ENCODE measurements at regions not wholly inside any gene's neighbourhood (a gene's known extent, or its start where the extent isn't known, plus 50 kb on each side); places are given as distances from the start of the nearest gene placed in this dataset.
"Not testable (repeated sequence)": the region's sequence is repeated elsewhere in the genome, so short reads cannot be mapped to it uniquely, and the experiment has no call there.

GRCh38 chr20:47988676-47989075, 203.4 kb upstream of the SULF2 start:
- no peak overlapping the region for H2AK5ac ChIP-seq (ENCODE audit: low read length, severe bottlenecking)
- no peak overlapping the region for H2BK15ac ChIP-seq (ENCODE audit: low read depth, poor library complexity, severe bottlenecking)
- H3K4me3 ChIP-seq (ENCODE audit: insufficient read depth in 1 of 2, low read depth in 1 of 2, low read length in 2 of 2): no peak overlapping the region
- no peak overlapping the region for H4K91ac ChIP-seq (ENCODE audit: low read length)
- H3K79me1 ChIP-seq (replicated peaks; ENCODE audit: low read length, poor library complexity, severe bottlenecking): no peaks in the 10 kb centered on the region
- peaks cover 3% of the 10 kb centered on the region for H3K4me1 ChIP-seq (ENCODE audit: control insufficient read depth, insufficient read depth, low read depth, low read length)
- H3K27me3 ChIP-seq (ENCODE audit: control insufficient read depth in 1 of 2, insufficient read depth in 1 of 2, low read length in 2 of 2): peaks cover 17 to 36% of the 10 kb centered on the region in 2 experiments
- H3K9ac ChIP-seq (ENCODE audit: low read length): no peak overlapping the region
- no peak overlapping the region for H3K14ac ChIP-seq (ENCODE audit: low read length in 2 of 2)
- no peak overlapping the region for H3K4me2 ChIP-seq (ENCODE audit: low read length, poor library complexity, severe bottlenecking)
- H4K8ac ChIP-seq (ENCODE audit: low read length): no peak overlapping the region
- no peak overlapping the region for H2AFZ ChIP-seq (ENCODE audit: low read depth, low read length)
- H3K18ac ChIP-seq (ENCODE audit: low read depth in 1 of 2, low read length in 2 of 2): no peak overlapping the region
- no peak overlapping the region for H2BK5ac ChIP-seq (ENCODE audit: low read depth, low read length, poor library complexity, severe bottlenecking)
- no peak overlapping the region for H2BK12ac ChIP-seq (ENCODE audit: low read length in 2 of 2)
- H3K9me3 ChIP-seq (ENCODE audit: control insufficient read depth, low read length): peaks cover 3% of the 10 kb centered on the region
- no peaks in the 10 kb centered on the region for H3K36me3 ChIP-seq (ENCODE audit: control insufficient read depth in 1 of 2, insufficient read depth in 2 of 2, low read depth in 1 of 2, low read length in 2 of 2)
- no peak for DNase-seq
- no peak overlapping the region for H3K23ac ChIP-seq (ENCODE audit: low read length in 2 of 2)
- H2BK120ac ChIP-seq (ENCODE audit: low read depth, low read length): no peak overlapping the region
- no peak overlapping the region for H3K4ac ChIP-seq (ENCODE audit: low read depth in 1 of 2, low read length in 2 of 2)
- H3K27ac ChIP-seq (ENCODE audit: low read length, poor library complexity, severe bottlenecking): no peak overlapping the region
- 88% methylated on average over 3 of the region's 4 CpGs for WGBS

- no peak overlapping the region for H3K18ac ChIP-seq (ENCODE audit: low read depth in 1 of 2, low read length in 2 of 2)
- H3K23ac ChIP-seq (ENCODE audit: low read length in 2 of 2): no peak overlapping the region
- H3K36me3 ChIP-seq (ENCODE audit: control insufficient read depth in 1 of 2, insufficient read depth in 2 of 2, low read depth in 1 of 2, low read length in 2 of 2): no peaks in the 10 kb centered on the region
- no peak overlapping the region for H3K4me3 ChIP-seq (ENCODE audit: insufficient read depth in 1 of 2, low read depth in 1 of 2, low read length in 2 of 2)
- H3K79me1 ChIP-seq (replicated peaks; ENCODE audit: low read length, poor library complexity, severe bottlenecking): no peaks in the 10 kb centered on the region
- H3K4me1 ChIP-seq (ENCODE audit: control insufficient read depth, insufficient read depth, low read depth, low read length): peaks cover 3% of the 10 kb centered on the region
- no peaks in the 10 kb centered on the region for H3K9me3 ChIP-seq (ENCODE audit: control insufficient read depth, low read length)
- H3K27ac ChIP-seq (ENCODE audit: low read length, poor library complexity, severe bottlenecking): no peak overlapping the region
- peaks cover 4 to 33% of the 10 kb centered on the region in 2 experiments for H3K27me3 ChIP-seq (ENCODE audit: control insufficient read depth in 1 of 2, insufficient read depth in 1 of 2, low read length in 2 of 2)
- no peak overlapping the region for H2BK12ac ChIP-seq (ENCODE audit: low read length in 2 of 2)
- no peak overlapping the region for H2BK120ac ChIP-seq (ENCODE audit: low read depth, low read length)
- DNase-seq: peak; percentile 92
- no peak overlapping the region for H3K4ac ChIP-seq (ENCODE audit: low read depth in 1 of 2, low read length in 2 of 2)
- H3K14ac ChIP-seq (ENCODE audit: low read length in 2 of 2): no peak overlapping the region
- H2BK5ac ChIP-seq (ENCODE audit: low read depth, low read length, poor library complexity, severe bottlenecking): no peak overlapping the region
- no peak overlapping the region for H2AK5ac ChIP-seq (ENCODE audit: low read length, severe bottlenecking)
- H4K91ac ChIP-seq (ENCODE audit: low read length): no peak overlapping the region
- WGBS: 53% methylated on average over 5 of the region's 7 CpGs
- H2AFZ ChIP-seq (ENCODE audit: low read depth, low read length): no peak overlapping the region
- no peak overlapping the region for H4K8ac ChIP-seq (ENCODE audit: low read length)
- H3K4me2 ChIP-seq (ENCODE audit: low read length, poor library complexity, severe bottlenecking): no peak overlapping the region
- H2BK15ac ChIP-seq (ENCODE audit: low read depth, poor library complexity, severe bottlenecking): no peak overlapping the region
- no peak overlapping the region for H3K9ac ChIP-seq (ENCODE audit: low read length)
These were observed 200.0 kb upstream of the SULF2 start for GRCh38 chr20:47985092-47985850.

GRCh38 chr20:47984437-47984836, 199.2 kb upstream of the SULF2 start:
- Histone ChIP-seq H3K18ac (ENCODE audit: low read depth in 1 of 2, low read length in 2 of 2) (peak overlapping the region in 1 of 2 experiments; percentile 3), H3K27me3 (ENCODE audit: control insufficient read depth in 1 of 2, insufficient read depth in 1 of 2, low read length in 2 of 2) (peaks cover under 1 to 32% of the 10 kb centered on the region in 2 experiments), H3K9ac (ENCODE audit: low read length) (no peak overlapping the region), H2BK15ac (ENCODE audit: low read depth, poor library complexity, severe bottlenecking) (no peak overlapping the region), H2AFZ (ENCODE audit: low read depth, low read length) (no peak overlapping the region), H3K4me1 (ENCODE audit: control insufficient read depth, insufficient read depth, low read depth, low read length) (peaks cover 3% of the 10 kb centered on the region), H3K27ac (ENCODE audit: low read length, poor library complexity, severe bottlenecking) (no peak overlapping the region), H3K9me3 (ENCODE audit: control insufficient read depth, low read length) (no peaks in the 10 kb centered on the region), H4K8ac (ENCODE audit: low read length) (peak overlapping the region; percentile 39), H3K14ac (ENCODE audit: low read length in 2 of 2) (no peak overlapping the region), H2BK12ac (ENCODE audit: low read length in 2 of 2) (peak overlapping the region in 1 of 2 experiments; percentile 53), H3K79me1 (replicated peaks; ENCODE audit: low read length, poor library complexity, severe bottlenecking) (no peaks in the 10 kb centered on the region), H3K4me3 (ENCODE audit: insufficient read depth in 1 of 2, low read depth in 1 of 2, low read length in 2 of 2) (no peak overlapping the region), H2BK120ac (ENCODE audit: low read depth, low read length) (no peak overlapping the region), H4K91ac (ENCODE audit: low read length) (no peak overlapping the region), H3K23ac (ENCODE audit: low read length in 2 of 2) (no peak overlapping the region), H2AK5ac (ENCODE audit: low read length, severe bottlenecking) (no peak overlapping the region), H2BK5ac (ENCODE audit: low read depth, low read length, poor library complexity, severe bottlenecking) (no peak overlapping the region), H3K4me2 (ENCODE audit: low read length, poor library complexity, severe bottlenecking) (no peak overlapping the region), H3K36me3 (ENCODE audit: control insufficient read depth in 1 of 2, insufficient read depth in 2 of 2, low read depth in 1 of 2, low read length in 2 of 2) (no peaks in the 10 kb centered on the region), H3K4ac (ENCODE audit: low read depth in 1 of 2, low read length in 2 of 2) (no peak overlapping the region)
- WGBS: 92% methylated on average over 6 of the region's 6 CpGs
- DNase-seq: no peak

- H3K4ac ChIP-seq (ENCODE audit: low read depth in 1 of 2, low read length in 2 of 2); H3K18ac ChIP-seq (ENCODE audit: low read depth in 1 of 2, low read length in 2 of 2); H3K36me3 ChIP-seq (ENCODE audit: control insufficient read depth in 1 of 2, insufficient read depth in 2 of 2, low read depth in 1 of 2, low read length in 2 of 2); DNase-seq; H2BK120ac ChIP-seq (ENCODE audit: low read depth, low read length); H2BK12ac ChIP-seq (ENCODE audit: low read length in 2 of 2); H4K8ac ChIP-seq (ENCODE audit: low read length); H3K4me3 ChIP-seq (ENCODE audit: insufficient read depth in 1 of 2, low read depth in 1 of 2, low read length in 2 of 2); H2AFZ ChIP-seq (ENCODE audit: low read depth, low read length); H3K23ac ChIP-seq (ENCODE audit: low read length in 2 of 2); H3K9me3 ChIP-seq (ENCODE audit: control insufficient read depth, low read length); H2BK5ac ChIP-seq (ENCODE audit: low read depth, low read length, poor library complexity, severe bottlenecking); H3K9ac ChIP-seq (ENCODE audit: low read length); H3K27ac ChIP-seq (ENCODE audit: low read length, poor library complexity, severe bottlenecking); H2AK5ac ChIP-seq (ENCODE audit: low read length, severe bottlenecking); H3K4me2 ChIP-seq (ENCODE audit: low read length, poor library complexity, severe bottlenecking); H3K14ac ChIP-seq (ENCODE audit: low read length in 2 of 2); H3K4me1 ChIP-seq (ENCODE audit: control insufficient read depth, insufficient read depth, low read depth, low read length); H3K79me1 ChIP-seq (replicated peaks; ENCODE audit: low read length, poor library complexity, severe bottlenecking); H2BK15ac ChIP-seq (ENCODE audit: low read depth, poor library complexity, severe bottlenecking); H4K91ac ChIP-seq (ENCODE audit: low read length): not testable (repeated sequence)
- WGBS: 60% methylated on average over 5 of the region's 8 CpGs
- H3K27me3 ChIP-seq (ENCODE audit: control insufficient read depth in 1 of 2, insufficient read depth in 1 of 2, low read length in 2 of 2): peaks cover 0 to 36% of the 10 kb centered on the region in 2 experiments
These were observed 198.4 kb upstream of the SULF2 start for GRCh38 chr20:47983642-47984041.
